ENCODE measurements at regions not wholly inside any gene's neighbourhood (a gene's known extent, or its start where the extent isn't known, plus 50 kb on each side); places are given as distances from the start of the nearest gene placed in this dataset.

DNA sequence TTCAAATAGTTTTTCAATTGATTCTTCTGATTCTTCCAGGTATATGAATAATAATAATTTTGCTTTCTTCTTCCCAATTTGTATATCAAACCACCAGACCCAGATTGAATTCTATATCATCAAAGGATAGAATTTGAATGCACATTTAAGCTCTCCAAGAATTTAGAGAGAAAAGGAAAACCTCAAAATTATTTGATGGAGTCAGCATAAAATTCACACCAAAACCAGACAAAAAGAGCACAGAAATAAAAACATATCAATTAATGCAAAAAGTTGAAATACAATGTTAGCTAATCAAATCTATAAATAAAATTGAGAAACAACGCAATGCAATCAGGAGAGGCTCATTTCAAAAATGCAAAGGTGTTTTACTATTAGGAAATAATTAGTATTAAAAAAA lies 248.0 kb upstream of the HS6ST1 start:
- no peak overlapping the region for H3K4me3 ChIP-seq (replicated peaks in 1 of 3; ENCODE audit: insufficient read depth in 1 of 3, low read depth in 1 of 3, low read length in 3 of 3)
- no TSS peak for BruUV-seq (replicated peaks)

More for the DNA sequence above, 248.0 kb upstream of the HS6ST1 start:
- dilution Hi-C loops (cut with MboI; ENCODE audit: extremely low pct_ligation_motif_present, low sequenced_read_pairs) = no loop called here
- Histone ChIP-seq H3K79me2 (ENCODE audit: control insufficient read depth, insufficient read depth, low read length) (no peaks in the 10 kb centered on the region), H3K9me1 (replicated peaks; ENCODE audit: control insufficient read depth, extremely low read depth, insufficient read depth, low read length) (no peaks in the 10 kb centered on the region), H3K9me3 (replicated peaks; ENCODE audit: control insufficient read depth, insufficient read depth, low read length) (no peaks in the 10 kb centered on the region), H3K4me2 (ENCODE audit: insufficient read depth, low read length) (no peak overlapping the region), H4K20me1 (replicated peaks; ENCODE audit: control insufficient read depth, extremely low read depth, insufficient read depth, low read length) (no peaks in the 10 kb centered on the region), H3K27me3 (ENCODE audit: control insufficient read depth in 2 of 2, insufficient read depth in 2 of 2, low read length in 2 of 2) (peaks cover 0 to 3% of the 10 kb centered on the region in 2 experiments), H3K9ac (replicated peaks; ENCODE audit: extremely low read depth, insufficient read depth, low read length) (no peak overlapping the region), H3K36me3 (ENCODE audit: control insufficient read depth in 2 of 2, extremely low read depth in 1 of 2, insufficient read depth in 2 of 2, low read length in 2 of 2) (no peaks in the 10 kb centered on the region), H3K27ac (ENCODE audit: insufficient read depth, low read depth, low read length) (no peak overlapping the region), H3K4me1 (ENCODE audit: control insufficient read depth, extremely low read depth, insufficient read depth, low read length) (no peaks in the 10 kb centered on the region), H2AFZ (ENCODE audit: low read depth, low read length) (no peak overlapping the region)
- CTCF ChIA-PET = interaction anchor here (1.5 kb wide), 1 partner anchor 170 kb away, joined by 3 read pairs; no protein-coding TSS in a partner anchor
- intact Hi-C loops (cut with micrococcal nuclease) = no loop called here
- no peak for TF ChIP-seq MAX (IDR thresholded peaks at IDR 0.05; ENCODE audit: insufficient read depth, insufficient read length)
- TF ChIP-seq GATA2 (IDR thresholded peaks at IDR 0.05; ENCODE audit: insufficient read depth, insufficient read length, low read depth, low read length) = no peak
- TF ChIP-seq POLR2AphosphoS5 (IDR thresholded peaks at IDR 0.05; ENCODE audit: insufficient read depth, low read depth, low read length) = no peak
- no peak for TF ChIP-seq JUN (IDR thresholded peaks at IDR 0.05; ENCODE audit: borderline replicate concordance, insufficient read depth, insufficient read length, low read depth)
- no peak for TF ChIP-seq POLR2A (IDR thresholded peaks at IDR 0.05; ENCODE audit: low read depth, low read length)
- no peak for TF ChIP-seq MYC (IDR thresholded peaks at IDR 0.05; ENCODE audit: low read depth, low read length)
- TF ChIP-seq EZH2 (IDR thresholded peaks at IDR 0.05; ENCODE audit: borderline replicate concordance, low read depth, low read length, severe bottlenecking) = no peak
- no peak for TF ChIP-seq CTCF (IDR thresholded peaks at IDR 0.05; ENCODE audit: extremely low read depth in 1 of 2, insufficient read depth in 1 of 2, low read depth in 1 of 2, low read length in 2 of 2)
- TF ChIP-seq FOS (IDR thresholded peaks at IDR 0.05; ENCODE audit: borderline replicate concordance, insufficient read depth, low read length) = no peak
- no peak for DNase-seq (ENCODE audit: low read depth, low spot score)
- POLR2A ChIA-PET = no interaction called here
- no peak for FAIRE-seq
